ENCODE measurements at regions not wholly inside any gene's neighbourhood (a gene's known extent, or its start where the extent isn't known, plus 50 kb on each side); places are given as distances from the start of the nearest gene placed in this dataset.

GRCh38 chr20:12896180-12896579, 112.6 kb upstream of the SPTLC3 start:
- Histone ChIP-seq H3K27me3 (ENCODE audit: control insufficient read depth, insufficient read depth, low read length) (no peaks in the 10 kb centered on the region), H3K9ac (no peak overlapping the region), H3K79me2 (no peaks in the 10 kb centered on the region), H3K4me1 (peaks cover 2% of the 10 kb centered on the region), H3K36me3 (ENCODE audit: control insufficient read depth, insufficient read depth, low read length) (no peaks in the 10 kb centered on the region), H3K27ac (no peak overlapping the region), H2AFZ (no peak overlapping the region), H3K9me3 (ENCODE audit: control insufficient read depth, low read length) (no peaks in the 10 kb centered on the region), H3K4me3 (ENCODE audit: low read depth, low read length) (no peak overlapping the region), H3K4me2 (ENCODE audit: low read length) (no peak overlapping the region)
- TF ChIP-seq CTCF (IDR thresholded peaks at IDR 0.05): no peak

DNA sequence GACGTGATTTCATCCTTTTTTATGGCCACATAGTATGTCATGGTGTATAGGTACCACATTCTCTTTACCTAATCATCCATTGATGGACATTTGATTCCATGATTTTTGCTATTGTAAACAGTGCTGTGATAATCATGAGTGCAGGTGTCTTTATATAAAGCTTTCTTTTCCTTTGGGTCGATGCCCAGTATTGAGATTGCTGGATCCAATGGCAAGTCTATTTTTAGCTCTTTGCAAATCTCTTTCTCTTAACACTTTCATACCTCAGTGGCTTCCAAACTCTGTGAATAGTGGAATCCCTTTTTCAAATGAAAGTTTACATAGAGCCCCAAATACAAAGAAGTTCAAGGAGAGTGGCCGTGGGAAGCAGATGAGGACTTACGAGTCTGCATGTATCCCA, 105.8 kb upstream of the SPTLC3 start:
- H3K4me3 ChIP-seq (ENCODE audit: low read depth, low read length): no peak overlapping the region
- no peaks in the 10 kb centered on the region for H3K36me3 ChIP-seq (ENCODE audit: control insufficient read depth, insufficient read depth, low read length)
- no peaks in the 10 kb centered on the region for H3K79me2 ChIP-seq
- no peaks in the 10 kb centered on the region for H3K27me3 ChIP-seq (ENCODE audit: control insufficient read depth, insufficient read depth, low read length)
- H2AFZ ChIP-seq: no peak overlapping the region
- no peak overlapping the region for H3K27ac ChIP-seq
- peak overlapping the region; percentile 2 for H3K4me2 ChIP-seq (ENCODE audit: low read length)
- H3K9ac ChIP-seq: no peak overlapping the region
- H3K4me1 ChIP-seq: no peaks in the 10 kb centered on the region
- H3K9me3 ChIP-seq (ENCODE audit: control insufficient read depth, low read length): no peaks in the 10 kb centered on the region
- no peak for TF ChIP-seq CTCF (IDR thresholded peaks at IDR 0.05)

GRCh38 chr20:12906361-12906760, 102.4 kb upstream of the SPTLC3 start:
- Histone ChIP-seq H3K27ac (no peak overlapping the region), H3K4me1 (no peaks in the 10 kb centered on the region), H2AFZ (no peak overlapping the region), H3K4me3 (ENCODE audit: low read depth, low read length) (no peak overlapping the region), H3K27me3 (ENCODE audit: control insufficient read depth, insufficient read depth, low read length) (no peaks in the 10 kb centered on the region), H3K79me2 (no peaks in the 10 kb centered on the region), H3K36me3 (ENCODE audit: control insufficient read depth, insufficient read depth, low read length) (no peaks in the 10 kb centered on the region), H3K4me2 (ENCODE audit: low read length) (no peak overlapping the region), H3K9ac (no peak overlapping the region), H3K9me3 (ENCODE audit: control insufficient read depth, low read length) (no peaks in the 10 kb centered on the region)
- no peak for TF ChIP-seq CTCF (IDR thresholded peaks at IDR 0.05)

- H3K9ac ChIP-seq: no peak overlapping the region
- H3K4me1 ChIP-seq: peaks cover under 1% of the 10 kb centered on the region
- no peak overlapping the region for H3K4me3 ChIP-seq (ENCODE audit: low read depth, low read length)
- H3K36me3 ChIP-seq (ENCODE audit: control insufficient read depth, insufficient read depth, low read length): no peaks in the 10 kb centered on the region
- no peak overlapping the region for H3K27ac ChIP-seq
- no peaks in the 10 kb centered on the region for H3K79me2 ChIP-seq
- H3K4me2 ChIP-seq (ENCODE audit: low read length): no peak overlapping the region
- H2AFZ ChIP-seq: no peak overlapping the region
- no peak for TF ChIP-seq CTCF (IDR thresholded peaks at IDR 0.05)
- no peaks in the 10 kb centered on the region for H3K27me3 ChIP-seq (ENCODE audit: control insufficient read depth, insufficient read depth, low read length)
- H3K9me3 ChIP-seq (ENCODE audit: control insufficient read depth, low read length): no peaks in the 10 kb centered on the region
Measured at GRCh38 chr20:12911372-12911771, 97.4 kb upstream of the SPTLC3 start.

DNA sequence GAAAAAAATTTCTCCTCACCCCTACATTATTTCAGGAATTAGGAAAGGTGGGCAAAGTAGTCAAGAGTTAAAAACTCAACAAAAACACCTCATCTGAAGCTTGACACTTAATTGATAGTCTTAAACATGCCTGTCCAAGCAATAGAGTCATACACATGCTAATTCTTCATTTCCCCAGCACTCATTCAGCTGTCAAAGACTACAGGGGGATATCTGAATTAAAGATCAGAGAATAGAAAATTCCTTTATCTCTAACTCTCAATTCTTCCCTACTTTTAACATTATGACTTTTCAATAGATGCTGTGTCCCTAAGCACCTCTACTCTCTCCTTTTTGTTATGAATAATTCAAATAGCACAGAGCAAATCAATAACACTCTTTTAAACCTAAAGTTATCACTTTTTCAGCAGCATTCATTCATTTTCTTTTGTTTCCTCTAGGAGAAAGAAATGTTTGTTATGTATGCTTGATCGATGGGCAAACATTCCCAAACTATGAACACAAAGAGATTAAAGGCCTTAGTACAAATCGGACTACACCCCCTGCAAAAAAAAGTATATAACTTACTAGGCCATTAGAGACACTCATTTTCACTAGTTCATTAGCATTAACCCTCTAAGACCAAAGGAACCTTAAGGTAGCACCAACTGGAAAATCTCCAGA, 94.9 kb upstream of the SPTLC3 start:
- Histone ChIP-seq H3K4me3 (ENCODE audit: low read depth, low read length) (no peak overlapping the region), H3K27me3 (ENCODE audit: control insufficient read depth, insufficient read depth, low read length) (no peaks in the 10 kb centered on the region), H3K79me2 (no peaks in the 10 kb centered on the region), H3K9ac (no peak overlapping the region), H3K4me1 (peaks cover 2% of the 10 kb centered on the region), H3K4me2 (ENCODE audit: low read length) (no peak overlapping the region), H3K27ac (no peak overlapping the region), H2AFZ (no peak overlapping the region), H3K36me3 (ENCODE audit: control insufficient read depth, insufficient read depth, low read length) (no peaks in the 10 kb centered on the region), H3K9me3 (ENCODE audit: control insufficient read depth, low read length) (no peaks in the 10 kb centered on the region)
- TF ChIP-seq CTCF (IDR thresholded peaks at IDR 0.05): no peak
